Eye (tissue), 1 donor: ENCODE measurements at regions not wholly inside any gene's neighbourhood (a gene's known extent, or its start where the extent isn't known, plus 50 kb on each side); places are given as distances from the start of the nearest gene placed in this dataset.

Experiments used
- DNase-seq: peaks from one replicate; pipeline ENCODE4 v3.0.0-alpha.2; 2015

GRCh38 chr13:46948338-46948737, 51.5 kb upstream of the HTR2A start:
- DNase-seq, result no peak

GRCh38 chr13:46947425-46948191, 50.8 kb upstream of the HTR2A start:
- no peak for DNase-seq
